ENCODE measurements at regions not wholly inside any gene's neighbourhood (a gene's known extent, or its start where the extent isn't known, plus 50 kb on each side); places are given as distances from the start of the nearest gene placed in this dataset.

- no peak for TF ChIP-seq CTCF (IDR thresholded peaks at IDR 0.05; ENCODE audit: insufficient read depth, low read length, poor library complexity, severe bottlenecking)
- Histone ChIP-seq H3K27me3 (replicated peaks; ENCODE audit: control insufficient read depth, insufficient read depth, low read length) (no peaks in the 10 kb centered on the region), H3K36me3 (ENCODE audit: control insufficient read depth, insufficient read depth, low read length) (no peaks in the 10 kb centered on the region), H3K4me3 (replicated peaks; ENCODE audit: low read depth, low read length) (no peak overlapping the region)
- DNase-seq (ENCODE audit: extremely low read depth, insufficient read length) = no peak
Observed at GRCh38 chr13:23516190-23516589, 54.0 kb upstream of the TNFRSF19 start.

DNA sequence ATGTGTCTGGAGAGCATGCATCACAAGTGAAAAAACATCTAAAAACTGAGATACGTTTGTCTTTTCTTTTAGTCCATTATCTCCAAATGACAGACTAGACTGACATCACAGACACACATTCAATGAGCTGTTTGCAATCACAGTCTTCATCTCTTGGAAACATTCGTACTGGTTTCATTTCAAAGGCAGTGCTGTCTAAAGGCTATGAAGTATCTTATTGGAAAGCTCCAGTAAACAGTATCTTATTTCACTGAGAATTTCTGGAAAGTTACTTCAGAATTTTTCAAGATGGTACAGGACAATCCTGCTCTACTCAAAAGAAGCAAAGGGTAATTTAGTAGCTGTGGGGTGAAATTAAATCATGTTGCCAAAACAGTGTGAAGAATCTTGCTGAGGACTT, 53.5 kb upstream of the TNFRSF19 start:
- no peak for DNase-seq (ENCODE audit: extremely low read depth, insufficient read length)
- Histone ChIP-seq H3K27me3 (replicated peaks; ENCODE audit: control insufficient read depth, insufficient read depth, low read length) (no peaks in the 10 kb centered on the region), H3K36me3 (ENCODE audit: control insufficient read depth, insufficient read depth, low read length) (no peaks in the 10 kb centered on the region), H3K4me3 (replicated peaks; ENCODE audit: low read depth, low read length) (no peak overlapping the region)
- TF ChIP-seq CTCF (IDR thresholded peaks at IDR 0.05; ENCODE audit: insufficient read depth, low read length, poor library complexity, severe bottlenecking) = no peak

DNA sequence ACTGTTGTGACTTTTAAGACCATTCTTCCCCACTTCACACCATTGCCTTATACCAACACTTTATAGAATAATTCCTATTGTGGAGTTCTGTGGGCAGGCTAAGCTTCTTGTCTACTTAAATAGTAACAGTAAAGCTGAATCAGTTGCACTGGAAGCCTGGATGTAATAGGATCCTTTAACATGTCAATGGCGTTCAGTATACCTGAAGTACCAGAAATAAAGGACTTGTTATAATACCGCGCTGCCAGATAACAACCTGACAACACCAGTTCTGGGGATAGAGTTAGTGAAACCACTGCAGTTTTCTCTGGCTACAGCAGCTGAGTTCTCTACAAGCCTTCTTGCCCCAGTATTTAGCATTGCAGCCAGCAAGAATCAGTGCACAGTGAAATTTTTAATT, 52.0 kb upstream of the TNFRSF19 start:
- H3K4me3 ChIP-seq (replicated peaks; ENCODE audit: low read depth, low read length) = no peak overlapping the region
- DNase-seq (ENCODE audit: extremely low read depth, insufficient read length) = no peak
- no peak for TF ChIP-seq CTCF (IDR thresholded peaks at IDR 0.05; ENCODE audit: insufficient read depth, low read length, poor library complexity, severe bottlenecking)

More for the DNA sequence above, 52.0 kb upstream of the TNFRSF19 start:
- no peaks in the 10 kb centered on the region for H3K36me3 ChIP-seq (ENCODE audit: control insufficient read depth, insufficient read depth, low read length)
- H3K27me3 ChIP-seq (replicated peaks; ENCODE audit: control insufficient read depth, insufficient read depth, low read length) = no peaks in the 10 kb centered on the region

Measured in GM06990 (cell line).